DOHH2 (cell line): ENCODE measurements at regions not wholly inside any gene's neighbourhood (a gene's known extent, or its start where the extent isn't known, plus 50 kb on each side); places are given as distances from the start of the nearest gene placed in this dataset.

Experiments
- EZH2phosphoT487 ChIP-seq: fragments of 200-600 bp; sonication (generic); IDR thresholded peaks from 2 replicates; pipeline ENCODE4 v1.6.1; 2017; ENCODE audit warnings: borderline replicate concordance, mild to moderate bottlenecking, antibody characterized with exemption, low read length, moderate library complexity, mixed read lengths
- TF ChIP-seq, protein P1 (sequence below): fragments of 200-600 bp; sonication (generic); IDR thresholded peaks from one replicate; pipeline ENCODE4 v1.5.1; 2014; ENCODE audit warnings: antibody characterized with exemption, mild to moderate bottlenecking, low read depth, low read length; ENCODE audit not compliant: poor library complexity, severe bottlenecking

GRCh38 chr7:9889554-9889953 lies 1084.1 kb upstream of the PHF14 start:
- TF ChIP-seq, protein P1, sequence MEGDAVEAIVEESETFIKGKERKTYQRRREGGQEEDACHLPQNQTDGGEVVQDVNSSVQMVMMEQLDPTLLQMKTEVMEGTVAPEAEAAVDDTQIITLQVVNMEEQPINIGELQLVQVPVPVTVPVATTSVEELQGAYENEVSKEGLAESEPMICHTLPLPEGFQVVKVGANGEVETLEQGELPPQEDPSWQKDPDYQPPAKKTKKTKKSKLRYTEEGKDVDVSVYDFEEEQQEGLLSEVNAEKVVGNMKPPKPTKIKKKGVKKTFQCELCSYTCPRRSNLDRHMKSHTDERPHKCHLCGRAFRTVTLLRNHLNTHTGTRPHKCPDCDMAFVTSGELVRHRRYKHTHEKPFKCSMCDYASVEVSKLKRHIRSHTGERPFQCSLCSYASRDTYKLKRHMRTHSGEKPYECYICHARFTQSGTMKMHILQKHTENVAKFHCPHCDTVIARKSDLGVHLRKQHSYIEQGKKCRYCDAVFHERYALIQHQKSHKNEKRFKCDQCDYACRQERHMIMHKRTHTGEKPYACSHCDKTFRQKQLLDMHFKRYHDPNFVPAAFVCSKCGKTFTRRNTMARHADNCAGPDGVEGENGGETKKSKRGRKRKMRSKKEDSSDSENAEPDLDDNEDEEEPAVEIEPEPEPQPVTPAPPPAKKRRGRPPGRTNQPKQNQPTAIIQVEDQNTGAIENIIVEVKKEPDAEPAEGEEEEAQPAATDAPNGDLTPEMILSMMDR: no peak
- TF ChIP-seq EZH2phosphoT487: no peak
